MM.1S (cell line): ENCODE measurements at regions not wholly inside any gene's neighbourhood (a gene's known extent, or its start where the extent isn't known, plus 50 kb on each side); places are given as distances from the start of the nearest gene placed in this dataset.

Source experiments
- DNase-seq: peaks from one replicate; pipeline ENCODE4 v3.0.0-alpha.2; 2015
- H2AFZ ChIP-seq: fragments of 300-600 bp; sonication (generic); 2 replicates; pipeline ENCODE4 v1.6.0; 2016; ENCODE audit warnings: antibody characterized with exemption, low read length
- H3F3A ChIP-seq: fragments of 300-600 bp; sonication (generic); 2 replicates; pipeline ENCODE4 v1.6.1; 2016; ENCODE audit warnings: mild to moderate bottlenecking, antibody characterized with exemption, low read length, moderate library complexity, mixed read lengths; ENCODE audit not compliant: insufficient read depth
- H3K27ac ChIP-seq: fragments of 300-600 bp; sonication (generic); 2 replicates; pipeline ENCODE4 v1.5.1; 2016; ENCODE audit warnings: mild to moderate bottlenecking, low read length
- H3K27me3 ChIP-seq: fragments of 300-600 bp; sonication (generic); replicated peaks from 2 replicates; pipeline ENCODE4 v1.6.0; 2016; ENCODE audit warnings: low read length; ENCODE audit not compliant: insufficient read depth
- H3K36me3 ChIP-seq: fragments of 300-600 bp; sonication (generic); replicated peaks from 2 replicates; pipeline ENCODE4 v1.6.1; 2016; ENCODE audit warnings: mild to moderate bottlenecking, low read length, mixed read lengths; ENCODE audit not compliant: insufficient read depth
- H3K4me1 ChIP-seq: fragments of 300-600 bp; sonication (generic); 2 replicates; pipeline ENCODE4 v1.6.1; 2016; ENCODE audit warnings: low read length, mixed read lengths
- H3K4me2 ChIP-seq: fragments of 300-600 bp; sonication (generic); 2 replicates; pipeline ENCODE4 v1.6.0; 2016; ENCODE audit warnings: low read depth, low read length
- H3K4me3 ChIP-seq: fragments of 300-600 bp; sonication (generic); 2 replicates; pipeline ENCODE4 v1.5.1; 2016; ENCODE audit warnings: low read length, mixed read lengths
- H3K79me2 ChIP-seq: fragments of 300-600 bp; sonication (generic); 2 replicates; pipeline ENCODE4 v1.6.1; 2016; ENCODE audit warnings: mixed run types, low read length, mixed read lengths
- H3K9ac ChIP-seq: fragments of 300-600 bp; sonication (generic); 2 replicates; pipeline ENCODE4 v1.6.1; 2016; ENCODE audit warnings: low read length, mixed read lengths
- H3K9me2 ChIP-seq: fragments of 300-600 bp; sonication (generic); replicated peaks from 2 replicates; pipeline ENCODE4 v1.6.1; 2016; ENCODE audit warnings: mild to moderate bottlenecking, low read length, mixed read lengths; ENCODE audit not compliant: insufficient read depth
- H3K9me3 ChIP-seq: fragments of 300-600 bp; sonication (generic); replicated peaks from 2 replicates; pipeline ENCODE4 v1.6.1; 2016; ENCODE audit warnings: mild to moderate bottlenecking, low read length, mixed read lengths; ENCODE audit not compliant: insufficient read depth
- H4K20me1 ChIP-seq: fragments of 300-600 bp; sonication (generic); 2 replicates; pipeline ENCODE4 v1.6.1; 2016; ENCODE audit warnings: mild to moderate bottlenecking, low read length, moderate library complexity, mixed read lengths; ENCODE audit not compliant: insufficient read depth
- CTCF ChIP-seq: fragments of 300-600 bp; sonication (generic); IDR thresholded peaks from 2 replicates; pipeline ENCODE4 v1.5.1; 2016; ENCODE audit warnings: antibody characterized with exemption, low read length, mixed read lengths
- EZH2 ChIP-seq: fragments of 300-600 bp; sonication (generic); optimal IDR thresholded peaks from 2 replicates; pipeline ENCODE3; 2017; ENCODE audit warnings: low read depth, mild to moderate bottlenecking, antibody characterized with exemption, low read length, mixed read lengths
- EZH2phosphoT487 ChIP-seq: fragments of 300-600 bp; sonication (generic); IDR thresholded peaks from 2 replicates; pipeline ENCODE4 v1.6.1; 2018; ENCODE audit warnings: antibody characterized with exemption, low read length

GRCh38 chr3:130291148-130291547 lies 54.3 kb upstream of the COL6A5 start:
- Histone ChIP-seq H3K27ac (no peak overlapping the region), H3K9me3 (no peaks in the 10 kb centered on the region), H3K27me3 (no peaks in the 10 kb centered on the region), H3F3A (no peaks in the 10 kb centered on the region), H3K9me2 (0 out of 2 replicates have a peak, but pooled peaks cover 4% of the 10 kb centered on the region), H3K79me2 (no peaks in the 10 kb centered on the region), H3K4me1 (0 out of 2 replicates have a peak, but pooled peaks cover 4% of the 10 kb centered on the region), H3K36me3 (no peaks in the 10 kb centered on the region), H2AFZ (no peak overlapping the region), H4K20me1 (no peaks in the 10 kb centered on the region), H3K4me3 (no peak overlapping the region), H3K4me2 (no peak overlapping the region), H3K9ac (no peak overlapping the region)
- no peak for DNase-seq
- TF ChIP-seq EZH2 (no peak), EZH2phosphoT487 (no peak), CTCF (no peak)

- Histone ChIP-seq H3K4me2 (no peak overlapping the region), H3K36me3 (no peaks in the 10 kb centered on the region), H3K27ac (no peak overlapping the region), H3K9me3 (no peaks in the 10 kb centered on the region), H2AFZ (no peak overlapping the region), H3K79me2 (no peaks in the 10 kb centered on the region), H3K4me3 (no peak overlapping the region), H3K27me3 (no peaks in the 10 kb centered on the region), H3K9me2 (0 out of 2 replicates have a peak, but pooled peaks cover 4% of the 10 kb centered on the region), H4K20me1 (no peaks in the 10 kb centered on the region), H3K4me1 (no peaks in the 10 kb centered on the region), H3K9ac (no peak overlapping the region), H3F3A (no peaks in the 10 kb centered on the region)
- no peak for TF ChIP-seq EZH2
- no peak for TF ChIP-seq CTCF
- TF ChIP-seq EZH2phosphoT487 = no peak
- DNase-seq = no peak
Observed at GRCh38 chr3:130293247-130293646, 52.2 kb upstream of the COL6A5 start.
